Colonic mucosa (tissue), 4 donors: ENCODE measurements at regions not wholly inside any gene's neighbourhood (a gene's known extent, or its start where the extent isn't known, plus 50 kb on each side); places are given as distances from the start of the nearest gene placed in this dataset.

ENCODE experiments used
- DNase-seq: peaks from one replicate; pipeline ENCODE4 v3.0.0-alpha.2; 2020
- H3K27ac ChIP-seq: fragments of 200-600 bp; one replicate; pipeline ENCODE4 v1.8.0; 2021
- H3K27me3 ChIP-seq: fragments of 200-600 bp; one replicate; pipeline ENCODE4 v1.8.0; 2021
- H3K36me3 ChIP-seq: fragments of 200-600 bp; one replicate; pipeline ENCODE4 v1.8.0; 2021
- H3K4me1 ChIP-seq: fragments of 200-600 bp; one replicate; pipeline ENCODE4 v1.8.0; 2021; ENCODE audit warnings: mild to moderate bottlenecking
- H3K4me3 ChIP-seq: fragments of 200-600 bp; one replicate; pipeline ENCODE4 v1.8.0; 2021
- H3K9ac ChIP-seq, 2 donors: one replicate each; pipeline ENCODE4 v1.7.0; 2013; ENCODE audit warnings: control low read depth in 2 of 2, low read depth in 2 of 2, low read length in 2 of 2
- H3K9me3 ChIP-seq: fragments of 200-600 bp; one replicate; pipeline ENCODE4 v1.8.0; 2021
- intact Hi-C: fragments of 100-400 bp; cut with DNase I; formaldehyde crosslinking; loops from one replicate; pipeline ENCODE4 v1.14.1; 2022
- TF ChIP-seq, protein P1 (sequence below): fragments of 200-600 bp; IDR thresholded peaks from one replicate; pipeline ENCODE4 v1.8.0; 2022; ENCODE audit warnings: antibody characterized with exemption, mild to moderate bottlenecking
- donor health status: healthy.
- donor health status: DM: no; HTN: no; CAD: no.
- donor health status: DM: no; HTN: no; CAD: no.

DNA sequence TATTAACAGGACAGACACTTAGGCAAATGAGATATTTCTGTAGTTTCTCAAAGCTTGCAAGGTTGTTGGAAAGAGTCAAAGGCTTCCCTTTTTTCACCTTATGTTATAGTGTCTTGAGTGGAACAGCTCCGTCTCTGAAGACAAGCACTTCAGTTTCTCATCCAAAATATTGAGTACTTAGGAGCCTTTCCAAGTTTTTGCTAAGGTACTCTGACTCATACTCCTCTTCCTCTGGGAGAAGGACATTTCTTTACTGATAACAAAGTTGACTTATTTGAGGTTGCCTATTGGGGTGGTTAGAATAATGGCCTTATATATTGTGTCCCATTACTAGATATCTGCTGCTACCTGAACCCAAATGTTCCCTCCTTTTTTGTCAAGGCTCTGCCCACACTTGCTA lies 869.6 kb downstream of the MAT2B start:
- Histone ChIP-seq H3K9ac (no peak overlapping the region), H3K27ac (no peak overlapping the region), H3K36me3 (no peaks in the 10 kb centered on the region), H3K27me3 (no peaks in the 10 kb centered on the region), H3K9me3 (no peaks in the 10 kb centered on the region), H3K4me1 (no peaks in the 10 kb centered on the region), H3K4me3 (no peak overlapping the region)
- TF ChIP-seq, protein P1, sequence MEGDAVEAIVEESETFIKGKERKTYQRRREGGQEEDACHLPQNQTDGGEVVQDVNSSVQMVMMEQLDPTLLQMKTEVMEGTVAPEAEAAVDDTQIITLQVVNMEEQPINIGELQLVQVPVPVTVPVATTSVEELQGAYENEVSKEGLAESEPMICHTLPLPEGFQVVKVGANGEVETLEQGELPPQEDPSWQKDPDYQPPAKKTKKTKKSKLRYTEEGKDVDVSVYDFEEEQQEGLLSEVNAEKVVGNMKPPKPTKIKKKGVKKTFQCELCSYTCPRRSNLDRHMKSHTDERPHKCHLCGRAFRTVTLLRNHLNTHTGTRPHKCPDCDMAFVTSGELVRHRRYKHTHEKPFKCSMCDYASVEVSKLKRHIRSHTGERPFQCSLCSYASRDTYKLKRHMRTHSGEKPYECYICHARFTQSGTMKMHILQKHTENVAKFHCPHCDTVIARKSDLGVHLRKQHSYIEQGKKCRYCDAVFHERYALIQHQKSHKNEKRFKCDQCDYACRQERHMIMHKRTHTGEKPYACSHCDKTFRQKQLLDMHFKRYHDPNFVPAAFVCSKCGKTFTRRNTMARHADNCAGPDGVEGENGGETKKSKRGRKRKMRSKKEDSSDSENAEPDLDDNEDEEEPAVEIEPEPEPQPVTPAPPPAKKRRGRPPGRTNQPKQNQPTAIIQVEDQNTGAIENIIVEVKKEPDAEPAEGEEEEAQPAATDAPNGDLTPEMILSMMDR, result no peak
- intact Hi-C loops, result no loop called here
- no peak for DNase-seq

DNA sequence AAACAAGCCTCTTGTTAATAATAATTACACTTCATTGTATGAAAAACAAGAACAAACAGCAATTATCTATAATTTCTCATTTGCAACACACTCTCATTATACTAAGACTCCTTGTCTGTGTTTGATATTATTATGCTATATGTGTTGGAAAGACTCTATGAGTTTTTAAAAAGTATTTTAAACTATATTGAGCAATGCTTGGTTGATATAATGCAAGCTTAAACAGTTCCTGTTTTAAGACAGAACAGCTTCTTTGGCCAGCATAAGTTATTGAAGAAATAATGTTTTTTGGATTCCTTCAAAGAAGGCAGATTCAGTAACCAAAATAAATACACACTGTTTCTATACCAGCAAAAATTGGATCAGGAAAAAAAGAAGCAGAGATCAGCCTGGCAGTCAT lies 871.4 kb downstream of the MAT2B start:
- intact Hi-C loops, result no loop called here
- H3K9me3 ChIP-seq, result no peaks in the 10 kb centered on the region

DNA sequence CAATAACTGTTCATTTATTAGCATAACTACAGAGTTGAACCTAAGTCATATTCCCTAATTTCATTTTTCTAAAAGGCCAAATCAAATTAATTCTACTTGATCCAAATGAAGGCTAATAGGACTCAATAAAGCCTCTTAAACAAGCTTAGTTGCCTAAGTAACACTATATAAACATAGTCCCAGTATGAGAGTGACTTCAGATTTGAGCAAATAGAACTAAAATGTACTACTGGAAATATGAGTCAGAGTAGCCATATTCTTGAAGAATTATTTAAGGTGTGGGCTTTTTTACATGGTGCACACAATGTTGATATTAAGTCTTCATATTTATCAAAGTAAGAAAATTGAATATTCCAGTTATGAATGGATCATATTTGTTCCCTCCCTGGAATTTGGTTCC lies 872.3 kb downstream of the MAT2B start:
- intact Hi-C loops, result no loop called here
- DNase-seq, result no peak
- Histone ChIP-seq H3K4me1 (no peaks in the 10 kb centered on the region), H3K4me3 (no peak overlapping the region), H3K36me3 (no peaks in the 10 kb centered on the region), H3K27me3 (no peaks in the 10 kb centered on the region), H3K9ac (no peak overlapping the region), H3K27ac (no peak overlapping the region), H3K9me3 (no peaks in the 10 kb centered on the region)
- TF ChIP-seq, protein P1, result no peak

More for the DNA sequence above, 871.4 kb downstream of the MAT2B start:
- H3K9ac ChIP-seq, result no peak overlapping the region
- no peak overlapping the region for H3K4me3 ChIP-seq
- TF ChIP-seq, protein P1, result no peak
- no peaks in the 10 kb centered on the region for H3K27me3 ChIP-seq
- no peaks in the 10 kb centered on the region for H3K4me1 ChIP-seq
- H3K27ac ChIP-seq, result no peak overlapping the region
- DNase-seq, result no peak
- no peaks in the 10 kb centered on the region for H3K36me3 ChIP-seq

DNA sequence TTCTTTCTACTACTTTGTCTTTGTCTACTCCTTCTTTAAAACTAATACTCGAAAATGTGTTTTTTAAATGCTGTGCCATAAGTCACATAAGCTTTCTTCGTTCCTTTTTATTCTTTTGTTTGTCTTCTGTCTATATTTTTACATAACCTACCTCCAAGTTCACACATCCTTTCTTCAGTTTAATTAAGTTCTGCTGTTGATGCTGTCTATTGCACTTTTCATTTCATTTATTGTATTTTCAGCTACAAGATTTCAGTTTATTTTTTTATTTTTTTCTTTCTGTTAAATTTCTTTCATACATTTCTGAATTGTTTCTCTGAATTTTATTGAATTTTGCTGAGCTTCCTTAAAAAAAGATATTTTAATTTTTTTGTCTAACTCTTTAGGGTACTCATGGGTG lies 878.2 kb downstream of the MAT2B start:
- no peak overlapping the region for H3K4me3 ChIP-seq
- no peak overlapping the region for H3K9ac ChIP-seq
- no peaks in the 10 kb centered on the region for H3K27me3 ChIP-seq
- intact Hi-C loops, result no loop called here
- H3K4me1 ChIP-seq, result no peaks in the 10 kb centered on the region
- H3K27ac ChIP-seq, result no peak overlapping the region
- TF ChIP-seq, protein P1, result no peak
- no peak for DNase-seq
- H3K9me3 ChIP-seq, result no peaks in the 10 kb centered on the region
- no peaks in the 10 kb centered on the region for H3K36me3 ChIP-seq

DNA sequence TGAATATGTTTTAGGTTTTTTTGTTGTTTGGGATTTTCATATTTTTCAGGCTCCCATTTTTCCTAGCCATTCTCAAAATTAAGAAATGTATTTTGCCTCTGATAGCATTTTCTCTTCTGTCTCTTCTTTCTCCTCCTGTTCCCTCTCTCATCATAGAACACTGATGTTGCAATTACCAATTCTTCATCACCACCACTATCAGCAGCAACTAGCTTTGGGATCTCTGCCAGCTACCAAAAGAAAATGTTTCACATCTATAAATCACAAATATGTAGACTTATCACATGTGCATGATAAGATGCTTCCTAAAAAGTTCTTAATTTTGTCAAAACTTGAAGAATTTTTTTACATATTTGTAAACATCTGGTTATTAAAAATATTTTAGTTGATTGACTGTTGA lies 887.1 kb downstream of the MAT2B start:
- DNase-seq, result no peak
- intact Hi-C loops, result no loop called here
- Histone ChIP-seq H3K27me3 (no peaks in the 10 kb centered on the region), H3K9ac (no peak overlapping the region), H3K36me3 (no peaks in the 10 kb centered on the region), H3K4me3 (no peak overlapping the region), H3K9me3 (no peaks in the 10 kb centered on the region), H3K4me1 (no peaks in the 10 kb centered on the region), H3K27ac (no peak overlapping the region)
- TF ChIP-seq, protein P1, result no peak
